DMS53 (cell line): ENCODE measurements at regions not wholly inside any gene's neighbourhood (a gene's known extent, or its start where the extent isn't known, plus 50 kb on each side); places are given as distances from the start of the nearest gene placed in this dataset.

Experiments used
- DNase-seq: peaks from one replicate; lab custom pipeline; 2025; lab: John Stamatoyannopoulos, UW

DNA sequence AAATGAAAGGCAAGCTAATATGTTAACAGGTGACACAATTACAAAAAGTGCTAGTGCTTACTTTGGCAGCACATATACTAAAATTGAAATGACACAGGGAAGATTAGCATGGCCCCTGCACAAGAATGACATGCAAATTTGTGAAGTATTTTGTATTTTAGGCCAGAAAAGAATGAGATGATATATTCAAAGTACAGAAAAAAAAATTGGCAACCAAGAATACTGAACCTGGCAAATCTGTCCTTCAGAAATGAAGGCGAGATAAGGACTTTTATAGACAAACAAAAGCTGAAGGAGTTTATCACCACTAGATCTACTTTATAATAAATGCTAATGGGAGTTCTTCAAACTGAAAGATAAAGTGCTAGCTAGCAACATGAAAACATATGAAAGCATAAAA, 350.0 kb upstream of the POU3F1 start:
- no peak for DNase-seq

DNA sequence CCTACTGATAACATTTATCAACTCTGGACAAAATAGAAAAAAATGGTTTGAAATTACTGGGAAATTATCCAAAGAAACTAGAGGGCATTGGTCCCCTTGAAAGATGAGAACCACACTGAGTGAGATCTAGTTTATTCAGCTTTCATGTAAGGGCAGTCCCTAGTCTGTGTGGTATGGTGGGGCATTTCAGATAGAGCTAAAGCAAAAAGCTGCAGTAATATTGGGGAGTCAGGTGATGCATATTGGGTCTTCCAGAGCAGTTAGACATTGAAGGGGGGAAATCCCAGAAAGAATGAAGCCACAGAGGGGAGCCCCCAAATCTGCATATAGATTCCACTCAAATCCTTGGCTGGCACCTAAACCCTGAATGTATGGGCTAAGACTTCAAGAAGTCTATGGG, 347.7 kb upstream of the POU3F1 start:
- no peak for DNase-seq

DNA sequence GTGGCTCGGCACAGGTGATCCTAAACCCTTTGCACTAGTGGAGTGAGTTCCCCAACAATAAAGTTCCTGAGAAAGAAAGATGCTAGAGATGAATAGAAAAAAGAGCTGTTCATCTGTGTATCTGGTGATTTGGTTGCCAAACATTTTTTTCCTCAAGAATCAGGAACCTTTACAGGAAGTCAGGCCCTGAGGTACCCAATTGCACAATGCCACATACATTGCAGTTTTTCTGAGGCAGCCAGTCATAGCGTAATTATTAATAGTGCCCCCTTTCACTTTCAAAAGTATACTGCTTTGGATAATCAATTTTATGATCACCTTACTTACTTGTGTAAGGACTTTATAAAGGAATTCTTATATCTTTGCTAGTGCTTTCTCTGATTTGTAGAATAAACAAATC, 346.3 kb upstream of the POU3F1 start:
- no peak for DNase-seq

DNA sequence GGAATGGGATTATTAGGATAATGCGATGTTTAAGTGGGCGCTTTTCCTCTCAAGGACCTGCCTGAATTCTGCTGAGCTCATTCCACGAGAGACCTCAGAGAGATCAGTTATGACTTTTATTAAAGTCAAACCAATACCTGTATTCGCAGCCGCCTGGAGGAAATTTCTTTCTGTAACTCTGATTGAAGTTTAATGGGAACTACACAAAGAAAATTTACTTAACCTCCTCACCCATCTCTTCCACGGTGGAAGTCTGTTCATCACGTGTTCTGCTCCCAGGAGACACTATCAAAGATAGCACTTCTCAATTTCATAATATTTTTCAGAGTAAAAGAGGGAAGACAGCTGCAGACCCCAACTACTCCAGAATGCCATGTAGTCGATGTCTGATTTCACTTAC, 334.7 kb upstream of the POU3F1 start:
- DNase-seq: no peak

DNA sequence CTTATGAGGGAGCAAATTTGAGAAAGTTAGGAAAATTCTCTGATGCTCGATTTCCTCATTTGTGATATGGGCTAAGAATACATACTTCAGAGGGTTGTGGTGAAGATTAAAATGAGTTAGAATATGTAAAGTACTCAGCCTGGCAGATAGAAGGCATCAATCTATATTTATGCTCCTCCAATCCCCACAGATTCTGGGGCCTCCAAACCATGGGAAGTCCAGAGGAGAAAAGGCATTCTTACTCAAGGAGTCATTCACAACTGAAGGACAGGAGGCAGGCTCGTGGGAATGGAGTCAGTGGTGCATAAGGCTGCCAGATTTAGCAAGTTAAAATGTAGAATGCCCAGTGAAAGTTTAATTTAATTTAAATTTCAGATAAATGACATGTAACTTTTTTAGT, 330.0 kb upstream of the POU3F1 start:
- DNase-seq: no peak

DNA sequence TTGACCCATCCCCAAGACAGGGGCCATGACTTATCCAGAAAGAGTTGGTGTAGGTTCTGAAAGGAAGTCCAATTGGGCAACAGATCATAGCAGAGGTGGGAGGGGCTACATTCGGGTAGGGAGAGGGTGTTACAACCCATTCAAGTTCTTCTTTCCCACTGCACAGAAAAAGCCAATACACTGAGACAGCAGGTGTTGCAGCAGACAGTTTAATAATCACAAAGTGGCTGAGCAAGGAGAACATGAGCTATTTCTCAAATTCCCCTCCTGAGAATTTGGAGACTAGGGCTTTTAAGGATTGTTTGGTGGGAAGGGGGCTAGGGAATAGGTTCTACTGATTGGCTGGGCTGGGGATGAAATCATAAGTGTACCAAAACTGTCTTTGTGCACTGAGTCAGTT, 328.4 kb upstream of the POU3F1 start:
- DNase-seq: no peak

DNA sequence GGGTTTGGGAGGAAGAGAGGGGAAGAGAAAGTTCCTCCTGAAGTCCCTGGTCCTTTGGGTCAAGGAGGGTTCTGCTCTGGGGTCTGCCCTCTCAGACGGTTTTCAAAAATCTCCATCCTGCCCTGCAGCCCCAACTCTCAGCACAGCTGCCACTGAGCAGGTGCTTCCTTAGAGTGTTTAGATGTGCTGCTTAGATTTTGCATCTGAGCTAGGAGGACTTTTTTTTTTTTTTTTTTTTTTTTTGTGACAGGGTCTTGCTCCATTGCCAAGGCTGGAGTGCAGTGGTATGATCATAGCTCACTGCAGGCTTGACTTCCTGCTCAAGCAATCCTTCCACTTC, 324.9 kb upstream of the POU3F1 start:
- no peak for DNase-seq

DNA sequence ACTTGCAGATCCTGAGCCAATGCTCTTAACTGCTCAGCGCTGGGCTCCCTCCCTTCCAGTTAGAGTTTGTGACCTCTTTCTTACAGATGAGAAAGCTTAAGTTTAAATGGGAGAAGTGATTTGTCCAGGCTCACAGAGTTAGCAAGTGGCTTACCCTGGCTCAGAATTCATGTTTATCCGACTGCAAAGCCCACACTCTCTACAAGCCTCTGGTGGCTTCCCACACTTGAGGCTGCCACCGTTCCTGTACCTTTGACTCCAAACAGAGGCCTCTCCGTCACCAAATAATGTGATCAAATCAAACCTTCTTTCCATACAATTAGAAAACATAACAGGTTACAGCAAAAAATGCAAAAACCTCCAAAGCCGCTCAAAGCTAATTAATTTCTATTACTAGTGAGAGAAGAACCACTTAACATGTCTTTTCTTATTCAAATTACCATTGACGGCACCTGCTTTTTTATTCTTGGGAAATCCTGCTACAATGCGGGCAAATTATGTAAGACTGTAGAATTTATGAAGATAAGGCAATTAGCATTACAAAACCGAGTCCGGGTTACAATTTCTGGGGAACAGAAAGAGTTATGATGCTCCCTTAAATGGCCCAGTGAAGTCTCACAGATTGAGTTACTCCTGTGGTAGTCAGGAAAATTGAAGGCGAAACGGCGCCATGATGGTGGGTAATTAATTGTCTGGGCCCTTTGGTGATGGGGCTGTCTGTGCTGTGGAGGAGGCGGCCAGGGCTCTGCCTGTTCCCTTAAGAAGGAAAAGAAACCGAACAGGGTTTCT, 324.3 kb upstream of the POU3F1 start:
- DNase-seq: no peak

DNA sequence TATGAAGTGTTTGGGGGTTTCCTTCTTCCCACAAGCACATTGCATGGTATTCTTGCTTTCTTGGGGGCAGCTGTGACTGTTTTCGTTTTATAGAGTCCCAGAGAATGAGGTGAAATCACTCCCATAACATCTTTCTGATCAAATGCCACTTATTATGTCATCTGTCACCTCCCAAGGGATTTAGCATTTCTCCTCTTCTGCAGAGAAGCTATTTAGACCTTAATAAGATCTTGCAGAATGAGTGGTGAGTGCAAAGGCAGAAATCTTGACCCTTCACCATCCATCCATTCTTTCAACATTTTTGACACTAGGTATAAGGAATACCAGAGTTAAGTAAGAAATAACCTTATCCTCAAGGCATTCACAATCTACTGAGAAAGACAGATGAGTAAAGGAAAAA, 318.6 kb upstream of the POU3F1 start:
- DNase-seq: no peak

DNA sequence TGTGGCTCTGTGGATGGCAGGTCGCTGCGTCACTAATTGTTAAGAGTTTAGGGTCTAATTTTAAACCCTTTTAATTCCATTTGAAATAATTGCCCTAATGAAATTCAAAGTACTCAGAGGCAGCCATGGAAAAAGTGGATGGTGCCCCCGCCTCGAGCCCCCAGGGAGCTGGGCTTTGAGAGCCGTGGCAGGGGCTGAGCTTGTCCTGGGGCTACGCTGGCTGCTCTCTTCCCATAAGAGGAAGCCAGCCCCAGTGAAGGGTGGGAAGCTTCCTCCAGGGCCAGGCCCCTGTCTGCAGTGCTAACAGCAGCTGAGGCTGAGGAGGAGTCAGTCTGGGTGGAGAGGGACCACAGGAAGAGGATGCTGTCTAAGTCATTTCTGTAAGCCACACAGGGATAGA, 315.0 kb upstream of the POU3F1 start:
- DNase-seq: no peak

DNA sequence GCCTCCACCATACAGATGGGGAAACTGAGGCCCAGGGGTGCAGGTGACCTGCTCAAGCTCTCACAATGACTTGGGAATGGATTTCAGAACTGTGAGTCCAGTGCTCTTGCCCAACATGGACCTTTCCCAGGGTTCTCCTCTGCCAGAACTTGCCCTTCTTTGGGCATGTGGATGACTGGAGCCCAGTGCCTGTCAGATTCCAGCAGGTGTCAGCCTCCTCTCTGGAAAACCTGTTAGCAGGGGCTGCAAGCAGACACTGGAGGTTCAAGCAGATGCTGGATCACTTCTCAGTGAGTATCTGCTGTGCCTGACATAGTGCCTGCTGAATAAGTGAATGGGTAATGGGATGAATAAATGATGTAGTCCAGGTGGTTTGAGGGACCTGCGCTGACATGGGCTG, 314.2 kb upstream of the POU3F1 start:
- DNase-seq: no peak

DNA sequence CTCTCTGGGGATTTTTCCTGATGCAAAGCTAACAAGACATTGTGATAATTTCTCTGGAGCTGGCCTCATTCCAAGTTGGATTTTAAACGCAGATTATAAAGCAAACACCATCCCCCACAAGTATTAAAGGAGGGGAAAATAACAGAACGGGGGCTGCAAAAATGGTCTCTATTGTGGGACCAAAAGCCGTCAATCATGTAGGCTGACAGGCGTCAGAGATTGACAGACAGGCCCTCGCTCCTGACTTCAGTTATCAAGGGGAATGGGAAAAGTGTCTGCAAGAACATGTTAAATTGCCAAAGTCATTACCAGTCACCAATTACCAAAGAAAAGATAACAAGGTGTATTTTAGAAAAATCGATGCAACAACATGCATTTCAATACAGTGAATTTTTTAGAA, 307.4 kb upstream of the POU3F1 start:
- DNase-seq: no peak

DNA sequence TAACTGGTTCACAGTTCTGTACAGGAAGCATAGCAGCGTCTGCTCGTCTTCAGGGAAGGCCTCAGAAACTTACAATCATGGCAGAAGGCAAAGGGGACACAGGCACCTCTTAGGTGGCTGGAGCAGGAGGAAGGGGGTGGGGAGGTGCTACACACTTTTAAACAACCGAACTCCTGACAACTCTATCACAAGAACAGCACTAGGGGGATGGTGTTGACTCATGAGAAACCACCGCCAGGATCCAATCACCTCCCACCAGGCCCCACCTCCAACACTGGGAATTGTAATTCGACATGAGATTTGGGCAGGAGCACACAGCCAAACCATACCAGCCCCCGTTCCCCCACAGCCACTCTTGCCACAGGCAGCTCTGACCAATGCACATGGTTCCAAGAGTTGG, 306.3 kb upstream of the POU3F1 start:
- DNase-seq: no peak

DNA sequence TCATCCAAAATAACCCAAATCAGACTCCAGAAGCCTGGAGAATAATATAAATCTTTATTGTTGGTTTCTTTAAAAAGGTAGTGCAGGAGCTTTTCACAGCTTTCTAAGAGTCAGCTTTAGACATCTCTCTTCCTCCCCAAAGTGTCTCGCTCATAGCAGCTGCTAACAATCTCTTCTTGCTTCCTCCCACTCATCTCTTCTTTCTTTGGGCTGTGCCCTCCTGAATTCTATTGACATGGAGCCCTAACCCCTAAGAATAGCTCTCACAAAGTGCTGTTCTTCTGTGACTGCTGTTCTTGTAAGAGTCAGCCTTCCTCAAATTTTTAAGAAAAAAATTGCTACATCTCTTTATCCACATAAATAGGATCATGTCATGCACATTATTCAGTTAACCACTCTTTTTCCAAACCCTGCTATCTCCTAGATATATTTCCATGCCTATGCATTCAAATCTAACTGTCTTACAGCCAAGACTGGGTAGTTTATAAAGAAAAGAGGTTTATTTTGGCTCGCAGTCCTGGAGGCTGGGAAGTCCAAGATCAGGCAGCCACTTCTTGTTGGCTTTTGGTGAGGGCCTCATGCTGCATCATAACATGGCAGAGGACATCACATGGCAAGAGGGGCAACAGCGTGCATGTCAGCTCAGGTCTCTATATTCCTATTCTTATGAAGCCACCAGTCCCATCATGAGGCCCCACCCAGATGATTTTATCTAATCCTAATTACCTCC, 301.0 kb upstream of the POU3F1 start:
- DNase-seq: no peak

DNA sequence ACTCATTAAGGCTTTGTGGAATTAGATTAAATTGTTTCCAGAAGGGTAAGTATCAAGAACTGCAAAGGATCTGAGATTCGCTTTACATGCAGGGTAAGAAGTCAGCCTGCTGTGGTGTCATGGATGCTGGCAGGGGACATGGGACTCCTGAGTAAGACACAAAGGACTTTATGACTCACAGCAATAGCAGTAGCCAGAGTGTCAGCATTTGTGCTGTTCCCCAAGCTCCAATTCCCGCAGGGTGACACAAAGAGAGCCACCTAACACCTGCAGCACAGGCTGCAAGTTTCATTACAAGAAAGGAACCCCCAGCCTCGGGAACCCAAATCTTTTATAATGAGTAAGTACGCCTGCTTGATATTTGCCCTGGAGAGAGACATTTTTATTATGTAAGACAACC, 298.1 kb upstream of the POU3F1 start:
- no peak for DNase-seq

DNA sequence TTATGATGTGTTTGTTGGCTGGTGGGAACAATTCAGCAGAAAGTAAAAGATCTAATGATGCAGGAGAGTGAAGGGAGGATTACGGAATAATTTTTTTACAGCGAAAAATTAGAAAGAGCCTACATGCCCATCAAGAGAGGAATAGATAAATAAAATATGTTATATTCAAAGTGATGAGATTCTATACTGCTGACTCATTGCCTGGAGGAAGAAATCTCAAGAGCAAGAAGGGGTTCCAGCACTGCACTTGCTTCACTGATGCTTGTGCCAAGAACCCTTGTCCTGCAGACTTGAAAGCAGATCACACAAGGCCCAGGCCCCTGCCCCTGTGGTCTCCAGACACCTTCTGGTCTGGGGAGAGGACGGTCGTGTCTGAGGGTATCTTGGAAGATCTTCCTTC, 295.1 kb upstream of the POU3F1 start:
- no peak for DNase-seq

DNA sequence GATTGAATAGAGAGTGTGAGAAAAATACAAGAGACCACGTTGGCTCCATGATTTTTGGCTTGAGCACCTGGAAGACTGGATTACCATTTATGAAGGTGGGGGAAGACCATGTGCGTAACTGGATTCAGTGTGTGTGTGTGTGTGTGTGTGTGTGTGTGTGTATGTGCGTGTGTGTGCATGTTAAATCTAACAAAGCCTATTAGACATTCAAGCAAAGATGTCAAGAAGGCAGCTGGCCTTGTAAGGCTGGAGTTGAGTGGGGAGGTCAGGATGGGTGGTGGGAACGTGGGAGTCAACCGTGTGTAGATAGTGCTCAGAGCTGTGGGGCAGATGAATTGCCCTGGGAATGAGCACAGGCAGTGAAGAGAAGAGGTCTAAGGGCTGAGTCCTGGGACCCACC, 293.8 kb upstream of the POU3F1 start:
- DNase-seq: no peak

DNA sequence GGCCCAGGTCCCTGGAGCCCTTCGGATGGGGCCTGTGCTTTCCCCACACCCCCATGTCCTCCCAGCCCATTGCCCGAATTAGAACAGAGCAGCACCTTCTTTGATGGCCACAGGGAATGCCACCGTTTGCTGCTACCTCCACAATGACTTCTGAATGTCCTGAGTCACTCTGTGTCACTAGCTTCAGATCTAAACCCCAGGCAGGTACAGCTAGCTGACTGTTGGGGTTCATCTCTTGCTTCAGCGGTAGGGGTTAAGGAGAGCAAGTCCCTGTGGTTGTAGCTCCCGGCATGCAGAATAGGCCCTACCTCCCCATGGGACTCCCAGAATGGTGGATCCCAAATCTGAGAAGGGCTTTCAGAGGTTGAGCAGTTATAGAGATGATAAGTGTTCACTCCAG, 291.1 kb upstream of the POU3F1 start:
- no peak for DNase-seq

DNA sequence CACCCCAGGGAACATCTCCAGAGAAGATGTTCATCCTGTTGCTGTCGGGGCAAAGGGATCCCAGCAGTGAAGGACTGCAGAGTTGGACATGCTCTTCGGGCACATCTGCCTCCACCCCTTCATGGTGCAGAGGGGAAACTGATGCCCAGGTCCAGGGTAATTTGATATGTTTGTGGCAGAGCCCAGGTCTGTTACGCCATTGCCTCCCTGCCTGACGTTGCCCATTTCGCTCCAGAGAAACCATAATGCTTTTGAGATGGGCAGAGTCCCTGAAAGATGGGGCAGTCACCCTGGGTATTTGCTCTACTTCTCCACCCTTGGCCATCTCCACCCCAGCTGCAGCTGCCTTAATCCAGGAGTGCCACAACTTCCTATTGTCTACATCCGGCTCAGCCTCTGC, 290.4 kb upstream of the POU3F1 start:
- DNase-seq: no peak

DNA sequence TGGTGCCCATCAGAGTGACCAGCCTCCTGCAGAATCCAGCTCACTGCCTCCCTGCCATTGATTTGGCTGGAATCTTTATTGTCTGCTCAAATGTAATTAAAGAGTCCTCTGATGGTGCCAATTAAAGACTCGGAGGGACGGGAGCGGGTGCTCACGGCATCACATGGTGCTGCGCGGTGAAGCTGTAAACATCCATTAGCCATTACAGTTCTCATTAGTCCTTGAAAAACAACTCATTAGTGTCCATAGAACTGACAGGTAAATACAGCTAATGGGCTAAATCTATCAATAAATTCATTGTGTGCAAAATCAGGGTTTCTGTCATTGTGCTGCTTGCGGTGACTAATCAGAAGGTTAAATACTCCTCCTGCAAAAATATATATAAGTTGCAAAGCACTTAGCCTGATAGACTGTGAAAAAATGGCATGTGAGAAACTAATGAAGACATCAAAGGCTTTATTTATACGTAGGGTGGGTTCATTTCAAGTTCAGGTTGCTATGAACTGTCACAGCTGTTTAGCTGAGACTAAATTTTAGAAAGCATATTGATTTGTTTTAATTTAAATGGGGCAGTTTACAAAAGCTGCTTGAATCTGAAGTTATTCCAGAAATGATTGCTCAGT, 289.8 kb upstream of the POU3F1 start:
- no peak for DNase-seq

DNA sequence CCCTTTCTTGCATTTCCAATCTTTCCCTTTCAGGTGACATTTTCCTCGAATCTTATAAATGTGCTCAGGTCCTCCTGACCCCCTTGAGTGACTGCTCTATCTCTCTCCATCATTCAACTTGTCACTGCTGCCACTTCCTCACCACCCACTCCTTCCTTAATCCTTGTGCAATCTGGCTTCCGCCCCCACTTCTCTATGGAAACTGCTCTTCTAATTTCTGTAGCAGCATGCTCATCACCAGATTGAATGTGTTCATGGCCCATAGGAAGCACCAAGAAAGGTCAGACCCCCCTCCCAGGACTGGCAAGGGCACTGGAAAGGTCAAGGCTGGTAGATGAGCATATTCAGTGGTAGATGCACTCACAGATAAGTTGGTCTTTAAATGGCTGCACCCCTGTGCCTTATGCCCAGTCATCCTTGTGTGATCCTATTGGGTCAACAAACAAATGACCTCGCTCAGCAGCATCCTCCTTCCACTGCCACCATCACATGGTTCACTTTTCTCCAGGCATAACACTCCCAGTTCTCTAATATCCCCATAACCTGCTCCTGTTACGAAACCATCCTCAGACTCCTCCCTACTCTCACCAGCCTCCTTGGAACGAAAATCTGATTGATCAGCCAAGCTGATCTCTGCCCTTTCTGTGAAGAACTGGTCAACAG, 288.5 kb upstream of the POU3F1 start:
- no peak for DNase-seq

DNA sequence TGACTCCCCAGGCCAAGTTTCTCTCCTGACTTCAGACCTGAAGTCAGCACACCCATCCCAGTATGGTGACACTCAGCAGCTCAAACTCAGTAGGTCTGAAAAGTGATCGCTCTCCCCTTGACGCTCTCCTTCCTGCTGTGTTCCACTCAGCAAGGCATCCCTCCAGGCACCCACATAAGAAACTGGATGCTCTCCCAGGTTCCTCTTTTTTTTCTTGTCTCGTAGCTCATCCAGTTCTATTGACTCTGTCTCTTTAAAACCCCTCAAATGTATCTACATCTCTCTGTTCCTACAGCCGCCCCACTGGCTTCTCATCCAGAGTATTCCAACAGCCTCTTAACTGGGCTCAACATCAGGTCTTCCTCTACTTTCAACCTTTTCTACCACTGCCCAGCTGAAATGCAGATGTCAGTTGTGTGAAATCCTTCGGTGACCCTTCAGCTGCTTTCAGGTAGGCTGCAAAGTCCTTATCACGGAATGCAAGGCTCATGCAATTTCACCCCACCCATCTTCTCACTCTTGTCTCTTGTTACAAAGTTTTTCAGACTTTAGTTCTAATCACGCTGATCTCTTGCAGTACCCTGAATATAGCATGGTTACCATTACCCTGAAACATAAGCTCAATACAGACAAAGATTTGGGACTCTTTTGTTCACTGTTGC, 286.2 kb upstream of the POU3F1 start:
- DNase-seq: no peak
